ENCODE measurements at regions not wholly inside any gene's neighbourhood (a gene's known extent, or its start where the extent isn't known, plus 50 kb on each side); places are given as distances from the start of the nearest gene placed in this dataset.

DNA sequence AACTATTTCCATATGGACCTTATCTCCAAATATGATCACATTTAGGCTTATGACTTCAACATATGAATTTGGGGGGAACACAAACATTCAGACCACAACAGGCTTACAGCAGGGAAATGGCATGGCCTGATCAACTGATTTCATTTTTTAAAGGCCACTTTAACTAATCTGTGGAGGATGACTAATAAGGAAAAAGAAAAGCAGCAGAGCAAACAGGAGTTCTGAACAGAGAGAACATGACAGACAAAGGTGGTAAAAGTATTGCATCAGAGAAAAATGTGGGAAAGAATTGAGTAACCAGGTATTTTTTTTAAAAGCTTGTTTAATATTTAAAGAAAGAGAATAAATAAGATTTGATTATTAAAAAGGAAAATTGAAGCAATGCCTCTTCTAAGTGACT, 366.1 kb upstream of the TMPO start:
- TF ChIP-seq CTCF (optimal IDR thresholded peaks at IDR 0.05 in 1 of 3, IDR thresholded peaks at IDR 0.05 in 1 of 3, conservative IDR thresholded peaks at IDR 0.05 in 1 of 3; ENCODE audit: extremely low read depth in 1 of 3, insufficient read depth in 2 of 3, low read length in 3 of 3) (no peak), EZH2 (IDR thresholded peaks at IDR 0.05; ENCODE audit: low read length) (no peak)

Measured in keratinocyte (primary cell).